ENCODE measurements at regions not wholly inside any gene's neighbourhood (a gene's known extent, or its start where the extent isn't known, plus 50 kb on each side); places are given as distances from the start of the nearest gene placed in this dataset.

- TF ChIP-seq CTCF (IDR thresholded peaks at IDR 0.05) (no peak), POLR2A (IDR thresholded peaks at IDR 0.05) (no peak), EP300 (IDR thresholded peaks at IDR 0.05) (no peak)
Observed at GRCh38 chr5:82661933-82662332, 383.8 kb upstream of the RPS23 start.

Data from tibial nerve (tissue), 4 donors.